IMR-90 (cell line): ENCODE measurements at regions not wholly inside any gene's neighbourhood (a gene's known extent, or its start where the extent isn't known, plus 50 kb on each side); places are given as distances from the start of the nearest gene placed in this dataset.

Experiments used
- ATAC-seq: fragments of 200-7000 bp; cut with Tn5 transposase; 2 replicates; pipeline ENCODE4 v1.9.1; 2020; ENCODE audit warnings: low read depth, mild to moderate bottlenecking, moderate library complexity
- BruUV-seq: library from RNA; stranded (reverse); fragments of 400-500 nt; replicated peaks from 2 replicates; lab custom pipeline; 2021; lab: Mats Ljungman, UMichigan
- CTCF ChIA-PET: fragments of 300-600 bp; formaldehyde crosslinking; extraction: SDS; loops from one replicate; lab custom pipeline; 2021; ENCODE audit warnings: antibody characterized with exemption; lab: Yijun Ruan, JAX
- POLR2A ChIA-PET: fragments of 300-600 bp; sonication (Branson Sonifier 250); formaldehyde crosslinking; loops from one replicate; lab custom pipeline; 2022; ENCODE audit warnings: antibody characterized with exemption; ENCODE audit not compliant: unreplicated experiment; lab: Charles Lee
- DNase-seq: peaks from one replicate; pipeline ENCODE4 v3.0.0; 2013
- H2AFZ ChIP-seq: replicated peaks from 2 replicates; pipeline ENCODE3; 2013; ENCODE audit warnings: low read length, mild to moderate bottlenecking; ENCODE audit not compliant: poor library complexity
- H2AK5ac ChIP-seq: 2 replicates; pipeline ENCODE4 v1.6.1; 2013; ENCODE audit warnings: low read depth, low read length, inconsistent platforms
- H2AK9ac ChIP-seq: replicated peaks from 2 replicates; pipeline ENCODE3; 2013; ENCODE audit warnings: mild to moderate bottlenecking, low read depth, low read length, moderate library complexity; ENCODE audit not compliant: poor library complexity
- H2BK120ac ChIP-seq: 2 replicates; pipeline ENCODE4 v1.6.1; 2013; ENCODE audit warnings: low read depth, low read length, inconsistent platforms
- H2BK15ac ChIP-seq: 3 replicates; pipeline ENCODE4 v1.6.1; 2013; ENCODE audit warnings: low read depth, low read length, inconsistent platforms
- H2BK20ac ChIP-seq: 2 replicates; pipeline ENCODE4 v1.6.1; 2013; ENCODE audit warnings: low read depth, mild to moderate bottlenecking, inconsistent platforms, low read length, moderate library complexity
- H2BK5ac ChIP-seq: 2 replicates; pipeline ENCODE4 v1.6.1; 2013; ENCODE audit warnings: mild to moderate bottlenecking, low read depth, low read length, inconsistent platforms; ENCODE audit not compliant: poor library complexity, severe bottlenecking
- H3K14ac ChIP-seq: replicated peaks from 2 replicates; pipeline ENCODE4 v1.6.1; 2013; ENCODE audit warnings: low read depth, low read length, inconsistent platforms
- H3K18ac ChIP-seq: 2 replicates; pipeline ENCODE4 v1.6.1; 2013; ENCODE audit warnings: low read depth, low read length, control low read depth
- H3K23ac ChIP-seq: 2 replicates; pipeline ENCODE4 v1.6.1; 2013; ENCODE audit warnings: low read depth, low read length, inconsistent platforms
- H3K27ac ChIP-seq: 2 replicates; pipeline ENCODE4 v1.5.1; 2013; ENCODE audit warnings: mild to moderate bottlenecking, control low read depth, low read length; ENCODE audit not compliant: insufficient read depth
- H3K27me3 ChIP-seq: 2 replicates; pipeline ENCODE4 v1.6.1; 2013; ENCODE audit warnings: low read length; ENCODE audit not compliant: control insufficient read depth, insufficient read depth
- H3K36me3 ChIP-seq: 2 replicates; pipeline ENCODE4 v1.6.1; 2013; ENCODE audit warnings: low read length, mixed read lengths; ENCODE audit not compliant: control insufficient read depth, insufficient read depth
- H3K4ac ChIP-seq: 2 replicates; pipeline ENCODE4 v1.6.1; 2013; ENCODE audit warnings: low read depth, low read length, inconsistent platforms
- H3K4me1 ChIP-seq: 2 replicates; pipeline ENCODE4 v1.6.1; 2013; ENCODE audit warnings: low read length, mixed read lengths; ENCODE audit not compliant: control insufficient read depth, insufficient read depth
- H3K4me2 ChIP-seq: 2 replicates; pipeline ENCODE4 v1.6.1; 2013; ENCODE audit warnings: low read depth, mild to moderate bottlenecking, control low read depth, low read length, moderate library complexity
- H3K4me3 ChIP-seq: 2 replicates; pipeline ENCODE4 v1.5.1; 2013; ENCODE audit warnings: low read depth, mild to moderate bottlenecking, control low read depth, low read length, moderate library complexity; ENCODE audit not compliant: insufficient read depth
- H3K56ac ChIP-seq: 2 replicates; pipeline ENCODE4 v1.6.1; 2013; ENCODE audit warnings: low read length, inconsistent platforms; ENCODE audit not compliant: insufficient read depth; ENCODE audit errors: extremely low read depth
- H3K79me1 ChIP-seq, 2 experiments: 2 replicates each; pipeline ENCODE4 v1.6.1; 2013; ENCODE audit warnings: low read length in 2 of 2, inconsistent platforms in 1 of 2, low read depth in 1 of 2
- H3K9ac ChIP-seq: 2 replicates; pipeline ENCODE4 v1.6.1; 2013; ENCODE audit warnings: low read depth, low read length, control low read depth
- H3K9me1 ChIP-seq: 2 replicates; pipeline ENCODE4 v1.6.1; 2013; ENCODE audit warnings: low read length, inconsistent platforms; ENCODE audit not compliant: insufficient read depth
- H3K9me3 ChIP-seq: 2 replicates; pipeline ENCODE4 v1.6.1; 2013; ENCODE audit warnings: low read length; ENCODE audit not compliant: control insufficient read depth, insufficient read depth
- H4K20me1 ChIP-seq: 2 replicates; pipeline ENCODE4 v1.6.1; 2013; ENCODE audit warnings: low read length, inconsistent platforms; ENCODE audit not compliant: insufficient read depth
- H4K5ac ChIP-seq: 2 replicates; pipeline ENCODE4 v1.6.1; 2013; ENCODE audit warnings: mild to moderate bottlenecking, low read depth, low read length, control low read depth
- H4K8ac ChIP-seq, 2 experiments: 2 replicates each; pipeline ENCODE4 v1.6.1; 2013; ENCODE audit warnings: low read depth in 2 of 2, low read length in 2 of 2, control low read depth in 1 of 2, inconsistent platforms in 1 of 2
- H4K91ac ChIP-seq: 2 replicates; pipeline ENCODE4 v1.6.1; 2013; ENCODE audit warnings: low read depth, low read length, inconsistent platforms; ENCODE audit not compliant: insufficient read depth
- BHLHE40 ChIP-seq: fragments of 150-350 bp; IDR thresholded peaks from 2 replicates; pipeline ENCODE4 v1.6.1; 2016; ENCODE audit warnings: mild to moderate bottlenecking, low read depth, low read length
- CEBPB ChIP-seq: IDR thresholded peaks from 2 replicates; pipeline ENCODE4 v1.6.1; 2012; ENCODE audit warnings: low read depth, low read length, improper control_type of control experiment
- CHD1 ChIP-seq: IDR thresholded peaks from 2 replicates; pipeline ENCODE4 v1.6.1; 2012; ENCODE audit warnings: low read depth, low read length, improper control_type of control experiment
- CTCF ChIP-seq: conservative IDR thresholded peaks from 2 replicates; pipeline ENCODE4 v1.5.1; 2012; ENCODE audit warnings: mild to moderate bottlenecking, low read depth, low read length, improper control_type of control experiment
- ELK1 ChIP-seq: fragments of 150-350 bp; IDR thresholded peaks from 2 replicates; pipeline ENCODE4 v1.6.1; 2016; ENCODE audit warnings: low read depth, mild to moderate bottlenecking, low read length, moderate library complexity, borderline replicate concordance
- FOS ChIP-seq: fragments of 150-350 bp; IDR thresholded peaks from 2 replicates; pipeline ENCODE4 v1.6.1; 2016; ENCODE audit warnings: low read depth, low read length
- MAFK ChIP-seq: IDR thresholded peaks from 2 replicates; pipeline ENCODE4 v1.6.1; 2012; ENCODE audit warnings: low read depth, low read length, improper control_type of control experiment
- MAZ ChIP-seq: IDR thresholded peaks from 2 replicates; pipeline ENCODE4 v1.6.1; 2012; ENCODE audit warnings: low read depth, mild to moderate bottlenecking, low read length, improper control_type of control experiment, moderate library complexity, borderline replicate concordance
- MXI1 ChIP-seq: IDR thresholded peaks from 2 replicates; pipeline ENCODE4 v1.6.1; 2012; ENCODE audit warnings: low read depth, mild to moderate bottlenecking, low read length, moderate library complexity, borderline replicate concordance
- NFE2L2 ChIP-seq: fragments of 150-350 bp; IDR thresholded peaks from 2 replicates; pipeline ENCODE4 v1.6.1; 2016; ENCODE audit warnings: low read depth, mild to moderate bottlenecking, low read length
- POLR2A ChIP-seq: IDR thresholded peaks from 2 replicates; pipeline ENCODE4 v1.6.1; 2012; ENCODE audit warnings: mild to moderate bottlenecking, low read depth, low read length
- RAD21 ChIP-seq: IDR thresholded peaks from 2 replicates; pipeline ENCODE4 v1.6.1; 2012; ENCODE audit warnings: low read length, improper control_type of control experiment
- RCOR1 ChIP-seq: IDR thresholded peaks from 2 replicates; pipeline ENCODE4 v1.6.1; 2012; ENCODE audit warnings: mild to moderate bottlenecking, low read length, improper control_type of control experiment; ENCODE audit not compliant: insufficient replicate concordance
- RFX5 ChIP-seq: IDR thresholded peaks from 2 replicates; pipeline ENCODE4 v1.8.0; 2012; ENCODE audit warnings: low read depth, mild to moderate bottlenecking, low read length, moderate library complexity
- SMC3 ChIP-seq: fragments of 150-350 bp; IDR thresholded peaks from 2 replicates; pipeline ENCODE4 v1.6.1; 2016; ENCODE audit warnings: low read depth, mild to moderate bottlenecking, antibody characterized with exemption, low read length, moderate library complexity
- USF2 ChIP-seq: fragments of 150-350 bp; IDR thresholded peaks from 2 replicates; pipeline ENCODE4 v1.6.1; 2017; ENCODE audit warnings: mild to moderate bottlenecking, antibody characterized with exemption, low read length, low read depth
- WGBS, 2 experiments: methylation state at CpG; one replicate each; pipeline versions ENCODE4 v1.1.5 to v1.1.7; 2013; ENCODE audit warnings: missing lambda C conversion rate in 2 of 2; ENCODE audit not compliant: insufficient read length in 1 of 2; ENCODE audit errors: extremely low coverage in 2 of 2; 5-methylcytosine and 5-hydroxymethylcytosine counted together
- dilution Hi-C: fragments of 300-500 bp; cut with HindIII; formaldehyde crosslinking; loops from one replicate; pipeline ENCODE4 v1.14.3; 2018; ENCODE audit warnings: low sequenced_read_pairs; ENCODE audit not compliant: unreplicated experiment
- in situ Hi-C: fragments of 300-500 bp; cut with MboI; formaldehyde crosslinking; loops from 3 replicates; pipeline ENCODE4 v1.14.3; 2019; ENCODE audit warnings: low sequenced_read_pairs, inconsistent platforms, mixed read lengths
- intact Hi-C: fragments of 100-400 bp; cut with micrococcal nuclease; formaldehyde crosslinking; loops from 2 replicates; pipeline ENCODE4 v1.10.0; 2022

- H2AK5ac ChIP-seq: no peak overlapping the region
- intact Hi-C loops: no loop called here
- H2BK15ac ChIP-seq: no peak overlapping the region
- H3K27ac ChIP-seq: no peak overlapping the region
- no peak overlapping the region for H2BK120ac ChIP-seq
- TF ChIP-seq CEBPB (no peak), RFX5 (no peak), CHD1 (no peak), BHLHE40 (no peak), SMC3 (no peak), ELK1 (no peak), FOS (no peak), RCOR1 (no peak), NFE2L2 (no peak), MAZ (no peak), USF2 (no peak), MAFK (no peak), RAD21 (no peak), CTCF (no peak), MXI1 (no peak), POLR2A (no peak)
- H3K18ac ChIP-seq: no peak overlapping the region
- H3K79me1 ChIP-seq: no peaks in the 10 kb centered on the region
- no peaks in the 10 kb centered on the region for H3K9me1 ChIP-seq
- H3K14ac ChIP-seq: no peak overlapping the region
- H2BK20ac ChIP-seq: no peak overlapping the region
- no peak overlapping the region for H3K4ac ChIP-seq
- in situ Hi-C loops: no loop called here
- no peaks in the 10 kb centered on the region for H3K4me1 ChIP-seq
- H4K5ac ChIP-seq: no peak overlapping the region
- no peak overlapping the region for H2AFZ ChIP-seq
- POLR2A ChIA-PET: no interaction called here
- no peak overlapping the region for H3K23ac ChIP-seq
- dilution Hi-C loops: no loop called here
- H4K8ac ChIP-seq: no peak overlapping the region
- H3K56ac ChIP-seq: no peak overlapping the region
- H3K36me3 ChIP-seq: no peaks in the 10 kb centered on the region
- H3K4me2 ChIP-seq: no peak overlapping the region
- H3K9ac ChIP-seq: no peak overlapping the region
- H4K91ac ChIP-seq: no peak overlapping the region
- ATAC-seq (no peak), DNase-seq (no peak)
- CTCF ChIA-PET: no interaction called here
- H4K20me1 ChIP-seq: no peaks in the 10 kb centered on the region
- peaks cover 6% of the 10 kb centered on the region; the same call in 1 of the 2 replicates for H3K9me3 ChIP-seq
- BruUV-seq: no TSS peak
- no peak overlapping the region for H3K4me3 ChIP-seq
- no peak overlapping the region for H2BK5ac ChIP-seq
- H3K27me3 ChIP-seq: no peaks in the 10 kb centered on the region
- 80% methylated on average over 1 of the region's 3 CpGs; no CpG with 5 or more reads in 1 of the 2 experiments for WGBS, 2 experiments
- no peak overlapping the region for H2AK9ac ChIP-seq
Observed at GRCh38 chr10:83935339-83935736, 204.0 kb upstream of the GHITM start.
